ENCODE measurements at regions not wholly inside any gene's neighbourhood (a gene's known extent, or its start where the extent isn't known, plus 50 kb on each side); places are given as distances from the start of the nearest gene placed in this dataset.

DNA sequence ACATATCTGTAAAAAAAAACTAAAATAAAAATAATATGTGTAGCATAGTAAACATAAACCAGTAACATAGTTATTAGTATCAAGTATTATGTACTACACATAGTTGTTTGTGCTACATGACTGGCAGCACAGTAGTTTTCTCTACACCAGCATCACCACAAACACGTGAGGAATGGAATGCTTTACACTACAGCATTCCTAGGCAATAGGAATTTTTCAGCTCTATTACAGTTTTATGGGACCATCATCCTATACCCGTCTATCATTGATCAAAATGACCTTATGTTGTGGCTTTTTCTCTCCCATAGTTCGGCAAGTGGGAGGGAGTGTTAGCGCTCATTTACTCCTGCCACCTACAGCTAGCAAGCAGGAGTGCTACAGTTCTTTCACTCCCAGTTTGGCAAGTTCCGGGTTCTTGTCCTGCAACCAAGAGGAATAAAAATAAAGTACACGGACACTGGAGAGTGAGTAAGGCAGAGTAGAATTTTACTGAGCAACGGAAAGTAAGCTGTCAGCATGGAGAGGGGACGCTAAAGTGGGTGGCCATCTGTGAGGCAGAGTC, 196.8 kb upstream of the HSF2 start:
- DNase-seq (ENCODE audit: low spot score), result no peak
- H3K4me3 ChIP-seq, result no peak overlapping the region
- no peak overlapping the region for H3K27ac ChIP-seq
- TF ChIP-seq CTCF (IDR thresholded peaks at IDR 0.05), result no peak

GRCh38 chr6:122207061-122207460, 192.4 kb upstream of the HSF2 start:
- Histone ChIP-seq H3K27ac (no peak overlapping the region), H3K4me3 (no peak overlapping the region)
- TF ChIP-seq CTCF (IDR thresholded peaks at IDR 0.05), result no peak
- no peak for DNase-seq (ENCODE audit: low spot score)

DNA sequence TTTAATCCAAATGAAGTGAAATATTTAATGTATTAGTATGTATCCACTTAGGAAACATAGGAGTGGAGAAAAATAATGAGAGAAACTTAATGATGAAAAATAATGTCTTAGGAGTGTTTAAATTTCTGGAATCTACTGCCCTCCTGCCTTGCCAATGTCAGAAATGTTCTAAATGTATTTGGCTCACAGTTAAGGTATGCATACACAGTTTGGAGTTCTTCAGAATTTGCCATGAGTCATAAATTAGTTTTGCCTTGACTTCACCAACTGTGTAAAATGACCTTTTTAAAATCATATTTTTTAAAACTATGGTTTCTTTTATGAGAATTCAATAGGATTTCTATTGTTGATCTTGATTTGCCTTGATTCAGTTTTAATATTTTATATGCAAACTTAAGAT, 191.7 kb upstream of the HSF2 start:
- no peak for DNase-seq (ENCODE audit: low spot score)
- no peak overlapping the region for H3K4me3 ChIP-seq
- no peak overlapping the region for H3K27ac ChIP-seq
- no peak for TF ChIP-seq CTCF (IDR thresholded peaks at IDR 0.05)

GRCh38 chr6:122214605-122215318, 184.7 kb upstream of the HSF2 start:
- Histone ChIP-seq H3K4me3 (no peak overlapping the region), H3K27ac (no peak overlapping the region)
- TF ChIP-seq CTCF (IDR thresholded peaks at IDR 0.05), result no peak
- DNase-seq (ENCODE audit: low spot score), result no peak

- Histone ChIP-seq H3K4me3 (no peak overlapping the region), H3K27ac (no peak overlapping the region)
- no peak for TF ChIP-seq CTCF (IDR thresholded peaks at IDR 0.05)
- DNase-seq (ENCODE audit: low spot score), result no peak
Observed at GRCh38 chr6:122220254-122220653, 179.2 kb upstream of the HSF2 start.

DNA sequence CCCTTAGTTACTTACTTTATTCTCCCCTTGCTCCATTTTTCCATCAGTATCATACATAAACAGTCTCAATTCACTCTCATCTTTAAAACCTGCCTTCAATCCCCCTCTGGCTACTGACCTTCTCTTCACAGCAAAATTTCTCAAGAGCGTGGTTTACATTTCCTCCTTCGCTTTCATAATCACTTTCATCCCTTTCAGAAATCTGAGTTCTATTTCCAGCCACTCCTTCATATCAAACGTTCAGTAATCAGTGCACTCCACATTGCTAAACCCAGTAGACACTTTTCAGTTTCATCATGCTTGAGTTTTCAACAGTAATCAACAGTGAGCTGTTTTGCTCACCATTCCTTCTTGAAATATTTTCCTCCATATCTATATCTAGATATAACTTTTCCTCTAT, 176.7 kb upstream of the HSF2 start:
- DNase-seq (ENCODE audit: low spot score), result no peak
- Histone ChIP-seq H3K4me3 (no peak overlapping the region), H3K27ac (no peak overlapping the region)
- TF ChIP-seq CTCF (IDR thresholded peaks at IDR 0.05), result no peak

DNA sequence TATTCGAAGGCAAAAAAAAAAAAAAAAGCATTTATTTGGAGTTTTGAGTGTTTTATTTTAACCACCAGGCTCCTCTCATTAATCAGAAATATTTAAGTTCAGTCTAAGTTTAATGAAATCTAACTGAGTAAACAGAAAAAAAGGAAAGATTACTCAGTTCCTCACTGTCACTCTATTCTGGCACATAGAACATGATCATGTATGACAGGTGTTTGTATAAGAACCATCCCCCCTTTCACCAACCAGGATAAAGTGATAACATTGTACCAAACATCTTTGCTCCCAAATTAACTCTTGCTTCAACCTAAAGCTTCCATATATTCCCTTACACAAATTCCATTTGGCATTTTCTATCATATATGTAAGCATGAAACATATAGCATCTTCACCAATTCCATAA, 176.2 kb upstream of the HSF2 start:
- Histone ChIP-seq H3K27ac (no peak overlapping the region), H3K4me3 (no peak overlapping the region)
- no peak for DNase-seq (ENCODE audit: low spot score)
- TF ChIP-seq CTCF (IDR thresholded peaks at IDR 0.05), result no peak
